DND-41 (cell line): ENCODE measurements at regions not wholly inside any gene's neighbourhood (a gene's known extent, or its start where the extent isn't known, plus 50 kb on each side); places are given as distances from the start of the nearest gene placed in this dataset.
"Not testable (repeated sequence)": the region's sequence is repeated elsewhere in the genome, so short reads cannot be mapped to it uniquely, and the experiment has no call there.

Source experiments
- ATAC-seq: fragments of 200-7000 bp; cut with Tn5 transposase; 3 replicates; pipeline ENCODE4 v1.9.1; 2021; ENCODE audit warnings: low read depth; ENCODE audit not compliant: insufficient read depth
- DNase-seq: peaks from one replicate; pipeline ENCODE4 v3.0.0-alpha.2; 2020
- H2AFZ ChIP-seq: 2 replicates; pipeline ENCODE4 v1.6.0; 2012; ENCODE audit warnings: low read depth, low read length
- H3K27ac ChIP-seq: 2 replicates; pipeline ENCODE4 v1.5.1; 2012; ENCODE audit warnings: low read length, inconsistent platforms
- H3K27me3 ChIP-seq: fragments of 200-600 bp; sonication (generic); 2 replicates; pipeline ENCODE4 v1.6.0; 2012; ENCODE audit warnings: low read length, mild to moderate bottlenecking, inconsistent platforms; ENCODE audit not compliant: insufficient read depth, poor library complexity
- H3K36me3 ChIP-seq: 2 replicates; pipeline ENCODE4 v1.5.1; 2012; ENCODE audit warnings: low read length, inconsistent platforms; ENCODE audit not compliant: insufficient read depth
- H3K4me1 ChIP-seq: 2 replicates; pipeline ENCODE4 v1.5.1; 2012; ENCODE audit warnings: mild to moderate bottlenecking, low read length; ENCODE audit not compliant: insufficient read depth
- H3K4me2 ChIP-seq: 2 replicates; pipeline ENCODE4 v1.6.0; 2012; ENCODE audit warnings: mild to moderate bottlenecking, moderate library complexity, low read length, inconsistent platforms; ENCODE audit not compliant: insufficient read depth
- H3K4me3 ChIP-seq, 2 experiments: fragments of 200-600 bp in 1 of 2; shearing (Covaris generic) in 1 of 2; 2 replicates each; pipeline ENCODE4 v1.5.1; 2012 to 2016; ENCODE audit warnings: inconsistent platforms in 2 of 2, low read length in 2 of 2, mild to moderate bottlenecking in 2 of 2, low read depth in 1 of 2, moderate library complexity in 1 of 2
- H3K79me2 ChIP-seq: 2 replicates; pipeline ENCODE4 v1.6.0; 2012; ENCODE audit warnings: low read length, inconsistent platforms; ENCODE audit not compliant: insufficient read depth
- H3K9ac ChIP-seq: 2 replicates; pipeline ENCODE4 v1.6.0; 2012; ENCODE audit warnings: low read depth, mild to moderate bottlenecking, inconsistent platforms, low read length, moderate library complexity
- H3K9me3 ChIP-seq: 2 replicates; pipeline ENCODE4 v1.5.1; 2012; ENCODE audit warnings: low read length, moderate library complexity, mild to moderate bottlenecking, inconsistent platforms; ENCODE audit not compliant: insufficient read depth, severe bottlenecking
- H4K20me1 ChIP-seq: 2 replicates; pipeline ENCODE4 v1.6.0; 2012; ENCODE audit warnings: low read length; ENCODE audit not compliant: insufficient read depth
- EZH2 ChIP-seq: IDR thresholded peaks from 3 replicates; pipeline ENCODE4 v1.6.1; 2012; ENCODE audit warnings: borderline replicate concordance, low read depth, mild to moderate bottlenecking, moderate library complexity, low read length, inconsistent platforms; ENCODE audit not compliant: severe bottlenecking
- TF ChIP-seq, protein P1 (sequence below): IDR thresholded peaks from 2 replicates; pipeline ENCODE4 v1.5.1; 2012; ENCODE audit warnings: borderline replicate concordance, low read length, moderate library complexity, mild to moderate bottlenecking; ENCODE audit not compliant: poor library complexity, severe bottlenecking; ENCODE audit errors: extremely low read depth

DNA sequence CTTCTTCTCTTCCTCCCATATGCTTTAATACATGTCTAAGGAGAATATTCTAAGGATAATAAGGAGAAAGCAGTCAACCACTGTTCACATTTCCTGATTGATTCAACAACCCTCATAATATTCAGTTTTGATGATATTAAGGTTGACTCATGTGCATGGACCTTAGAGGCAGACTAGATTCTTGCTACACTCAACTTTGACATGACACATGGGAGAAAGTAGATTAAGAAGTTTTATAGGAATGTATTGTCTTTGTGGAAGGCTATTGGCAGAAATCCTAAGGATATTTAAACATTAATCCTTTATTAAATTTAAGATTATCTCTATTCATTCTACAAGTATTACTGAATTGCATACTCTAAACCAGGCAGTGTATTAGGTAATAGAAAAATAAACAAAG, 309.1 kb upstream of the CYRIA start:
- Histone ChIP-seq H3K36me3 (no peaks in the 10 kb centered on the region), H2AFZ (no peak overlapping the region), H3K4me3 (no peak overlapping the region), H3K27me3 (no peaks in the 10 kb centered on the region), H3K4me2 (no peak overlapping the region), H3K79me2 (no peaks in the 10 kb centered on the region), H3K9ac (no peak overlapping the region), H3K27ac (no peak overlapping the region), H4K20me1 (no peaks in the 10 kb centered on the region), H3K9me3 (no peaks in the 10 kb centered on the region), H3K4me1 (no peaks in the 10 kb centered on the region)
- ATAC-seq (no peak), DNase-seq (no peak)
- no peak for TF ChIP-seq EZH2
- TF ChIP-seq, protein P1, sequence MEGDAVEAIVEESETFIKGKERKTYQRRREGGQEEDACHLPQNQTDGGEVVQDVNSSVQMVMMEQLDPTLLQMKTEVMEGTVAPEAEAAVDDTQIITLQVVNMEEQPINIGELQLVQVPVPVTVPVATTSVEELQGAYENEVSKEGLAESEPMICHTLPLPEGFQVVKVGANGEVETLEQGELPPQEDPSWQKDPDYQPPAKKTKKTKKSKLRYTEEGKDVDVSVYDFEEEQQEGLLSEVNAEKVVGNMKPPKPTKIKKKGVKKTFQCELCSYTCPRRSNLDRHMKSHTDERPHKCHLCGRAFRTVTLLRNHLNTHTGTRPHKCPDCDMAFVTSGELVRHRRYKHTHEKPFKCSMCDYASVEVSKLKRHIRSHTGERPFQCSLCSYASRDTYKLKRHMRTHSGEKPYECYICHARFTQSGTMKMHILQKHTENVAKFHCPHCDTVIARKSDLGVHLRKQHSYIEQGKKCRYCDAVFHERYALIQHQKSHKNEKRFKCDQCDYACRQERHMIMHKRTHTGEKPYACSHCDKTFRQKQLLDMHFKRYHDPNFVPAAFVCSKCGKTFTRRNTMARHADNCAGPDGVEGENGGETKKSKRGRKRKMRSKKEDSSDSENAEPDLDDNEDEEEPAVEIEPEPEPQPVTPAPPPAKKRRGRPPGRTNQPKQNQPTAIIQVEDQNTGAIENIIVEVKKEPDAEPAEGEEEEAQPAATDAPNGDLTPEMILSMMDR: no peak

DNA sequence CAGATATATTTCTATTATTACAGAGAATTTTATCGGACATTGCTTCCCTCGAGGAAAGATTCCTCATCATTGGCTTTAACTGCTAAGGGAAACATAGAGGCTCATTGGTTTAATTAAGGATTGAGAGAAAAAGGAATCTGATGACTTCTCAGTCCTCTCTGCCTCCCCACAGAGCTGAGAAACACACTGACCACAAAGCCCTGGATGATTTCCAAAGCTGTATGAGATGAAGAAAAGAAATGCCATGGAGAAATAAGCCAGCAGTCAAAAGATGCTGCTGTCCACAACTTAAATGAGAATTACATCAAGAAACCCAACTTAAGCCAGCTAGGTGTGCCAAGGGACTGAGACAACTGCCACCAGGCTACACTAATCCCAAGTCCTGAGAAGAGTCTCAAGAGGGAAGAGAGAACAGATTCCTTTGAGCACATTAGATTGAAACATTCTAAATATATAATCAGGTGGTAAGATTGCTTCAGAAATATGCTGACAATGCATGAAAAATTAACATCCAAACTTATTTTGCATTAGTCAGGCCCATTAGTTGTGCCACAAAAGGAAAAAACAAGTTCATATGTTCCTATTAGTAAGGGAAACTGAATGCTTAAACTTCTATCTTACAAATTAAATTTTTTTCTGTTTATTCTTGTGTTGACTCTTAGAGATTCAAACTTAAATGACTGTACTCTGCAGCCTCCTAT, 308.1 kb upstream of the CYRIA start:
- H2AFZ ChIP-seq: no peak overlapping the region
- H3K4me2 ChIP-seq: no peak overlapping the region
- H3K36me3 ChIP-seq: no peaks in the 10 kb centered on the region
- H3K27me3 ChIP-seq: no peaks in the 10 kb centered on the region
- no peak overlapping the region for H3K27ac ChIP-seq
- no peaks in the 10 kb centered on the region for H3K4me1 ChIP-seq
- H3K79me2 ChIP-seq: no peaks in the 10 kb centered on the region
- ATAC-seq (no peak), DNase-seq (no peak)
- no peaks in the 10 kb centered on the region for H3K9me3 ChIP-seq
- H4K20me1 ChIP-seq: no peaks in the 10 kb centered on the region
- no peak overlapping the region for H3K4me3 ChIP-seq
- TF ChIP-seq, protein P1: no peak
- TF ChIP-seq EZH2: no peak
- no peak overlapping the region for H3K9ac ChIP-seq

DNA sequence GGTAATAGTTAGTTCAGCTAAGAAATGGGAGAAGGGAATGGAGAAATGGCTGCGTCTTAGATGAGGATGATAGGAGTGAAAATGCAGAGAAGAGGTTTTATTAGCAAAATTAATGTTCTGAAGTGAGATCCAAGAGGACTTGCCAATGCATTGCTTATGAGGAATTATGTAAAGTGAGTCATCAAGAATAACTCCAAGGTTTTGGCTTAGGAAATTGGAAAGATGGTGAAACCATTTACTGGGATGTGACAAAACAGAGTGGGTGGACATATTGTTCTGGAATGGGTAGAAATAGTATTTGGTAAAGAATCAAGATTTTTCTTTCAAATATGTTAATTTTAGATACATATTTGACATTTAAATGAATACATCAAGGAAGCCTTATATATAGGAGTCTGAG, 306.6 kb upstream of the CYRIA start:
- Histone ChIP-seq H3K4me2 (no peak overlapping the region), H4K20me1 (no peaks in the 10 kb centered on the region), H2AFZ (no peak overlapping the region), H3K9me3 (no peaks in the 10 kb centered on the region), H3K27me3 (no peaks in the 10 kb centered on the region), H3K4me3 (no peak overlapping the region), H3K36me3 (no peaks in the 10 kb centered on the region), H3K4me1 (no peaks in the 10 kb centered on the region), H3K79me2 (no peaks in the 10 kb centered on the region), H3K9ac (no peak overlapping the region), H3K27ac (no peak overlapping the region)
- DNase-seq (no peak), ATAC-seq (no peak)
- no peak for TF ChIP-seq EZH2

DNA sequence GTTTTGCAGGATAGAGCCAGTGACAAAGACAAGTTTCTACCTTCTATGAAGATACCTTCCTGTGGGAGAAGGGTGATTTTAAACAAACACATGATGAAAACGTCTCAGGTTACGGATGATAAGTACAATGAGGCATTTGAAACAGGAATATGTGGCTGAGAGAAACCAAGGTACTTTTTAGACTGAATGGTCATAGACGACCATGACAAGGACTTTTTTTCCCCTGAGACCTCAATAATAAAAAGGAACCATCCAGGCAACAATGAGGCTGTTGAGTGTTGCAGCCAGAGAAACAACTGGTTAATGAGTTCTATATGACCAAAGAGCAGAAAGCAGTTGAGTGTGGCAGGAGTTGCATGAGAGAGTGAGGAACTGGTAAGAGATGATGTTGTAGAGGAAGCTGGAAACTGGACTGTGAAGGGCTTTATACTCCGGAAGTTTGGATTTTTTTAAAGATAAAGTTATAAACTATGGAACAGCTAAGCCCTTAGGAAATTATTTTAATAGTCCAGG, 306.1 kb upstream of the CYRIA start:
- Histone ChIP-seq H3K79me2 (no peaks in the 10 kb centered on the region), H3K36me3 (no peaks in the 10 kb centered on the region), H4K20me1 (no peaks in the 10 kb centered on the region), H3K4me1 (no peaks in the 10 kb centered on the region), H3K9me3 (no peaks in the 10 kb centered on the region), H2AFZ (no peak overlapping the region), H3K27ac (no peak overlapping the region), H3K4me2 (no peak overlapping the region), H3K27me3 (no peaks in the 10 kb centered on the region), H3K9ac (no peak overlapping the region), H3K4me3 (no peak overlapping the region)
- TF ChIP-seq EZH2: no peak
- TF ChIP-seq, protein P1: no peak
- ATAC-seq (no peak), DNase-seq (no peak)

DNA sequence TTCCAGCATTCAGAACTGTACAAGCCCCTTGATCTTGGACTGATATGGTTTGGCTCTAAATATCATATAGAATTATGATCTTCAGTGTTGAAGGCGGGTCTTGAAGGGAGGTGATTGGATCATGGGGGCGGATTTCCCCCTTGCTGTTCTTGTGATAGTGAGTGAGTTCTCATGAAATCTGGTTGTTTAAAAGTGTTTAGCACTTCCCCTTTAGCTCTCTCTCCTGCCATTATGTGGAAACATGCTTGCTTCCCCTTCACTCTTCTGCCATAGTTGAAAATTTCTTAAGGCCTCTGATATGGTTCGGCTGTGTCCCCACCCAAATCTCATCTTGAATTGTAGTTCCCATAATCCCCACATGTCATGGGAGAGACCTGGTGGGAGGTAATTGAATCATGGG, 305.3 kb upstream of the CYRIA start:
- H3K27ac ChIP-seq, DNase-seq, ATAC-seq, H3K4me3 ChIP-seq, H3K4me2 ChIP-seq, H3K27me3 ChIP-seq, H4K20me1 ChIP-seq, H3K9ac ChIP-seq, H3K4me1 ChIP-seq, H3K36me3 ChIP-seq, H3K9me3 ChIP-seq, H3K79me2 ChIP-seq, H2AFZ ChIP-seq: not testable (repeated sequence)
